ENCODE measurements at regions not wholly inside any gene's neighbourhood (a gene's known extent, or its start where the extent isn't known, plus 50 kb on each side); places are given as distances from the start of the nearest gene placed in this dataset.

- TF ChIP-seq EZH2 (IDR thresholded peaks at IDR 0.05) (no peak), CTCF (IDR thresholded peaks at IDR 0.05) (no peak), EZH2phosphoT487 (IDR thresholded peaks at IDR 0.05) (no peak)
These were observed 51.1 kb upstream of the RPH3A start for GRCh38 chr12:112740387-112740934.

All from neural progenitor cell (in vitro differentiated cells).